ENCODE measurements at regions not wholly inside any gene's neighbourhood (a gene's known extent, or its start where the extent isn't known, plus 50 kb on each side); places are given as distances from the start of the nearest gene placed in this dataset.

DNA sequence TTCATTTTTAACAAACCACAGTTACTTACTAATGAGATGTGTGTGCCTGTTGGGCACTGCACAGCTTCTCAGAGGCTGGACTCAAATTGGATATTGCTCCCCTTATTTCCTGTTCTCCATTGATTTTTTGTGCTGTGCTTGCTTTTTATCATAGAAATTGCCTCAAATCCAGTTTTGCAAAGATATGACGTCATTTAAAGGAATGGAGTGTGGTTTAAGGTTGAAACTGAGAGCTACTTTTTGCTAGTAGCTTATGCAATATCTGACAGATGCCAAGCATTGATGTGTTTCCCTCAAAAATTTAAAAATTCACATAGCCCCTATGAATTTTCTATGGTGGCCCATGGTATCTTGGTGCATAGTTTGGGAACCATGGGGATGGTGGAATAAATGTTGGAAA lies 67.7 kb upstream of the ROPN1 start:
- intact Hi-C loops (cut with micrococcal nuclease; ENCODE audit: unreplicated experiment) (no loop called here), in situ Hi-C loops (cut with HindIII; ENCODE audit: extremely low pct_ligation_motif_present, low pct_unique_long_range_greater_than_20kb) (no loop called here)
- 0% methylated on average over 1 of the region's 1 CpG for WGBS (ENCODE audit: low lambda C conversion rate)
- H3K4me2 ChIP-seq (ENCODE audit: low read depth, low read length) = no peak overlapping the region
- peaks cover 0 to 13% of the 10 kb centered on the region in 2 experiments; a peak in 1 of 5 replicates for H3K27me3 ChIP-seq (ENCODE audit: control insufficient read depth in 1 of 2, insufficient read depth in 2 of 2, low read length in 2 of 2)
- no peaks in the 10 kb centered on the region for H4K20me1 ChIP-seq (ENCODE audit: insufficient read depth, low read length)
- TF ChIP-seq ZNF160 (CRISPR knock-in tag; IDR thresholded peaks at IDR 0.05) (no peak), RXRA (CRISPR knock-in tag; IDR thresholded peaks at IDR 0.05) (no peak), ATF7 (IDR thresholded peaks at IDR 0.05) (peak; percentile 99), ATF7 (CRISPR knock-in tag; IDR thresholded peaks at IDR 0.05) (no peak), HHEX (CRISPR knock-in tag; IDR thresholded peaks at IDR 0.05) (no peak), ZNF501 (CRISPR knock-in tag; IDR thresholded peaks at IDR 0.05) (no peak), SRSF9 (IDR thresholded peaks at IDR 0.05; ENCODE audit: borderline replicate concordance, insufficient read depth, low read depth, low read length, poor library complexity, severe bottlenecking) (no peak), ZNF260 (CRISPR knock-in tag; IDR thresholded peaks at IDR 0.05; ENCODE audit: borderline replicate concordance, low read depth) (no peak), KLF12 (CRISPR knock-in tag; IDR thresholded peaks at IDR 0.05; ENCODE audit: borderline replicate concordance) (no peak), ZNF549 (CRISPR knock-in tag; IDR thresholded peaks at IDR 0.05) (no peak), ZNF543 (CRISPR knock-in tag; IDR thresholded peaks at IDR 0.05) (no peak), ZFYVE20 (CRISPR knock-in tag; IDR thresholded peaks at IDR 0.05; ENCODE audit: borderline replicate concordance, low read depth) (no peak), ZNF557 (CRISPR knock-in tag; IDR thresholded peaks at IDR 0.05) (no peak), CREB1 (IDR thresholded peaks at IDR 0.05) (peak; percentile 91), CREB1 (CRISPR knock-in tag; IDR thresholded peaks at IDR 0.05) (no peak), ZNF138 (CRISPR knock-in tag; IDR thresholded peaks at IDR 0.05; ENCODE audit: low read depth) (no peak), SRSF1 (optimal IDR thresholded peaks at IDR 0.05; ENCODE audit: low read depth, low read length) (no peak), ZNF513 (CRISPR knock-in tag; conservative IDR thresholded peaks at IDR 0.05) (no peak), NAIF1 (CRISPR knock-in tag; IDR thresholded peaks at IDR 0.05; ENCODE audit: borderline replicate concordance) (no peak), KLF13 (CRISPR knock-in tag; IDR thresholded peaks at IDR 0.05) (no peak)
- no peaks in the 10 kb centered on the region for H3K36me3 ChIP-seq (replicated peaks in 1 of 2; ENCODE audit: control insufficient read depth in 1 of 2, insufficient read depth in 2 of 2, low read length in 2 of 2)
- FAIRE-seq (no peak), ATAC-seq (no peak), DNase-seq (ENCODE audit: low spot score) (no peak)
- H2AFZ ChIP-seq (ENCODE audit: low read length) = no peak overlapping the region
- CTCF ChIA-PET (ENCODE audit: low intra/inter-chr PET ratio, low total read pairs) = no interaction called here
- no peak overlapping the region for H3K4me3 ChIP-seq (replicated peaks in 1 of 3; ENCODE audit: insufficient read depth in 1 of 3, low read depth in 2 of 3, low read length in 3 of 3)
- no peaks in the 10 kb centered on the region for H3K4me1 ChIP-seq (ENCODE audit: insufficient read depth, low read length)
- H3K79me2 ChIP-seq (ENCODE audit: insufficient read depth, low read length) = no peaks in the 10 kb centered on the region
- POLR2A ChIA-PET = no interaction called here
- H3K27ac ChIP-seq (ENCODE audit: extremely low read length, insufficient read depth, low read length) = no peak overlapping the region
- no TSS peak for BruUV-seq (replicated peaks)
- no peak overlapping the region for H3K9ac ChIP-seq (ENCODE audit: insufficient read depth, low read depth, low read length)
- no peaks in the 10 kb centered on the region for H3K9me3 ChIP-seq (ENCODE audit: low read length)

All from HepG2 (cell line).